Lung (tissue), 11 donors: ENCODE measurements at regions not wholly inside any gene's neighbourhood (a gene's known extent, or its start where the extent isn't known, plus 50 kb on each side); places are given as distances from the start of the nearest gene placed in this dataset.

Experiments
- ATAC-seq: fragments of 200-7000 bp; cut with Tn5 transposase; one replicate; pipeline ENCODE4 v1.9.1; 2020; ENCODE audit warnings: moderate number of reproducible peaks; ENCODE audit not compliant: insufficient read depth, low FRiP score
- DNase-seq, 3 donors: peaks; one replicate each; pipeline ENCODE4 v3.0.0-alpha.2; 2013 to 2017
- H3K27ac ChIP-seq, 2 donors: one replicate each; pipeline ENCODE4 v1.5.1; 2013; ENCODE audit warnings: mild to moderate bottlenecking in 2 of 2, moderate library complexity in 2 of 2, control low read depth in 1 of 2, inconsistent platforms in 1 of 2, low read depth in 1 of 2, low read length in 1 of 2
- H3K27me3 ChIP-seq, 3 donors: one replicate each; pipeline ENCODE4 v1.5.1; 2013; ENCODE audit warnings: low read length in 2 of 3; ENCODE audit not compliant: control insufficient read depth in 3 of 3, insufficient read depth in 3 of 3
- H3K36me3 ChIP-seq, 4 donors: one replicate each; pipeline ENCODE4 v1.5.1; 2013; ENCODE audit warnings: low read length in 4 of 4, mild to moderate bottlenecking in 1 of 4, moderate library complexity in 1 of 4; ENCODE audit not compliant: control insufficient read depth in 4 of 4, insufficient read depth in 4 of 4
- H3K4me1 ChIP-seq, 5 donors: one replicate each; pipeline ENCODE4 v1.5.1; 2013; ENCODE audit warnings: low read length in 5 of 5, mild to moderate bottlenecking in 2 of 5, moderate library complexity in 1 of 5; ENCODE audit not compliant: control insufficient read depth in 5 of 5, insufficient read depth in 5 of 5
- H3K4me3 ChIP-seq: one replicate; pipeline ENCODE4 v1.5.1; 2013; ENCODE audit warnings: mild to moderate bottlenecking, control low read depth, moderate library complexity
- H3K9ac ChIP-seq, 2 donors: one replicate each; pipeline ENCODE4 v1.5.1; 2013; ENCODE audit warnings: low read length in 2 of 2, control low read depth in 1 of 2; ENCODE audit not compliant: insufficient read depth in 1 of 2
- H3K9me3 ChIP-seq, 4 donors: one replicate each; pipeline ENCODE4 v1.5.1; 2013; ENCODE audit warnings: low read length in 3 of 4, mild to moderate bottlenecking in 1 of 4, moderate library complexity in 1 of 4; ENCODE audit not compliant: control insufficient read depth in 4 of 4, insufficient read depth in 3 of 4
- WGBS, 2 donors: extraction: QIAGEN DNeasy Blood & Tissue Kit; methylation state at CpG; one replicate each; pipeline ENCODE4 v1.1.7; 2013; 5-methylcytosine and 5-hydroxymethylcytosine counted together
- TF ChIP-seq, protein P1 (sequence below): IDR thresholded peaks from 2 replicates; pipeline ENCODE4 v1.5.1; 2012; ENCODE audit warnings: mild to moderate bottlenecking; ENCODE audit errors: control extremely low read depth, extremely low read depth
- donor health status: control.
- donor health status: control.
- donor health status: Bipolar disorder and iron deficiency.
- donor health status: healthy.
- donor health status: DM: yes; HTN: yes; CAD: no.

DNA sequence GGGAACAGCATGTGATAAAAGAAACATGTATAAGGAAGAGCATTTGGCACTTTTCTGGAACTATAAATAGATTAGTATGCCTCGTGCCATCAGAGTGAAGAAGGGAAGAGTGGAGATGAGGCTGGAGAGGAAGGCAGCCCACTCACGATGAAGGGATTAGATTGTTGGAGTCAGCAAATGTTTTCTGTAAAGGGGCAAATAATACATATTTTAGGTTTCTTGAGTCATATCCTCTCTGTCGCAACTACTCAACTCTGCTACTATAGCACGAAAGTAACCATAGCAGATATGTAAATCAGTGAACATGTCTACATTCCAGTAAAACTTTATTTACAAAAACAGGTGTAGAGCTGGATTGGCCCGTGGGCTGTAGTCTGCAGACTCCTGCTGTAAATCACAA is 147.8 kb downstream of the TENT5C start:
- H3K27ac ChIP-seq = no peak overlapping the region
- TF ChIP-seq, protein P1, sequence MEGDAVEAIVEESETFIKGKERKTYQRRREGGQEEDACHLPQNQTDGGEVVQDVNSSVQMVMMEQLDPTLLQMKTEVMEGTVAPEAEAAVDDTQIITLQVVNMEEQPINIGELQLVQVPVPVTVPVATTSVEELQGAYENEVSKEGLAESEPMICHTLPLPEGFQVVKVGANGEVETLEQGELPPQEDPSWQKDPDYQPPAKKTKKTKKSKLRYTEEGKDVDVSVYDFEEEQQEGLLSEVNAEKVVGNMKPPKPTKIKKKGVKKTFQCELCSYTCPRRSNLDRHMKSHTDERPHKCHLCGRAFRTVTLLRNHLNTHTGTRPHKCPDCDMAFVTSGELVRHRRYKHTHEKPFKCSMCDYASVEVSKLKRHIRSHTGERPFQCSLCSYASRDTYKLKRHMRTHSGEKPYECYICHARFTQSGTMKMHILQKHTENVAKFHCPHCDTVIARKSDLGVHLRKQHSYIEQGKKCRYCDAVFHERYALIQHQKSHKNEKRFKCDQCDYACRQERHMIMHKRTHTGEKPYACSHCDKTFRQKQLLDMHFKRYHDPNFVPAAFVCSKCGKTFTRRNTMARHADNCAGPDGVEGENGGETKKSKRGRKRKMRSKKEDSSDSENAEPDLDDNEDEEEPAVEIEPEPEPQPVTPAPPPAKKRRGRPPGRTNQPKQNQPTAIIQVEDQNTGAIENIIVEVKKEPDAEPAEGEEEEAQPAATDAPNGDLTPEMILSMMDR = no peak
- WGBS, 2 donors = 20 to 24% methylated on average over 5 of the region's 5 CpGs
- H3K9me3 ChIP-seq = peaks cover 0 to 1% (median 0%) of the 10 kb centered on the region in 4 donors
- H3K36me3 ChIP-seq = no peaks in the 10 kb centered on the region
- no peak overlapping the region for H3K4me3 ChIP-seq
- DNase-seq = no peak
- ATAC-seq = no peak
- H3K27me3 ChIP-seq = no peaks in the 10 kb centered on the region
- no peak overlapping the region for H3K9ac ChIP-seq
- H3K4me1 ChIP-seq = peaks cover 0 to 5% (median 0%) of the 10 kb centered on the region in 5 donors

DNA sequence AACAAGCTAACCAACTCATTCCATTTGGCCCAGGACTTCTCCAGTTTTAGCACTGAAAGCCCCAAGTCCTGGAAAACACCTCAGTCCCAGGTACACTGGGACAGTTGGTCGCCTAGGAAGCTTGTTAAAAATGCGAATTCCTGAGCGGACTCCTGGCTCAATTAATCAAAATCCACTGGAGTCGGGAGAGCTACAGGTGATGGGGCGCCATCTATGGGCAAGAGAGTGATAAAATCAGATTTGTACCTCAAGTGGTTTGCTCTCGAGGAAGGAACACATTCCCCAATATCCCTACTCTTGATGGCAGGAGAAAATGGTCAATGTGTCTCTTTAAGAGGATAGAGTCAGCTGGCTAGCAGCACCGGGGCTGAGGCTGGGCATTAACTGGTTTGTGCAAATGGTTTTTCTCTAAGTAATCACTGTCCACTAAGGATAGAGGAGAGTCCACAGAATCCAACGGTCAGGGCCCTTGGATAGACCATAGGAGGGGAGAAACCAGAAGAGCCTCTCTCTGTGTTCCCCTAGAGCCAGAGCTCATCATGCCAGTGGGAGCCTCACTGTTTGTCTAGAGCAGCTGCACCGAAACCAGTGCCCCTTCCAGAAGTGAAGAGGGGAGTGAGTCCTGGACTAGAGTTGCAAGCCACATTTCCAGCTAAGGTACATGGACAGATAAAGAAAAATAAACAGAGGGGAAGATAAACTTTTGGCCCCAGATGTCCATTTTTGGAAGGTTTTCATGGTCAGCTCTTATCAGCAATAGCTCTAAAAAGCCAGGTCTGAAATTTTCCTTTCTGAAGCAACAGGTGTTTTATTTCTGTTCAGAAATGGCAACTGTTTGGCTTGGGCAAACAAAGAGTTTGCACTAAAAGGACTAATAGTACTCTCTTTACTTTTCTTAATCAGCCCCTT is 148.5 kb downstream of the TENT5C start:
- peak; percentile 56 to 74 (median 64) for DNase-seq
- H3K36me3 ChIP-seq = no peaks in the 10 kb centered on the region
- peak; percentile 60 for ATAC-seq
- H3K27ac ChIP-seq = no peak overlapping the region
- TF ChIP-seq, protein P1 = peak; percentile 78
- H3K9me3 ChIP-seq = no peaks in the 10 kb centered on the region
- H3K4me3 ChIP-seq = no peak overlapping the region
- H3K4me1 ChIP-seq = peaks cover 0 to 7% (median 0%) of the 10 kb centered on the region in 5 donors
- H3K9ac ChIP-seq = no peak overlapping the region
- no peaks in the 10 kb centered on the region for H3K27me3 ChIP-seq
- WGBS, 2 donors = 15 to 17% methylated on average over 9 of the region's 9 CpGs

DNA sequence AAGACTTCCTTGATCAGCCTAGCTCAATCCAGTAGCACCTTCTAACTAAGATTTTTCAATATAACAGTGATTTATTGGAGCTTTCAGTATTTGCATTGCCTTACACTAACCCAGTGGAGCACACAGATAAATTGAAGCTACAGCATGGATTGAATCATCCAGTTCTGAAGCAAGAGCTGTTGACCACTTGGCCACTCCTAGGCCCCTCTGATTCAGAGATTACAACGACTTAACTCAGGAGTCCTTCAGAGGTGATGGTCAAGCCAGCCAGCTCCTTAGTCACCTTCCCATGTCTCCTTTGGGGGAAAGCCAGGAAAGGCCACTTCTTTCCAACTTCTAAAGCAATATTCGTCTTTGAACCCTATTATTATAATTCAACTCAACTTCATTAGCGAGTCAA is 151.8 kb downstream of the TENT5C start:
- H3K9me3 ChIP-seq = no peaks in the 10 kb centered on the region
- DNase-seq = no peak
- TF ChIP-seq, protein P1 = no peak
- H3K36me3 ChIP-seq = no peaks in the 10 kb centered on the region
- peaks cover 0 to 7% (median 0%) of the 10 kb centered on the region in 5 donors for H3K4me1 ChIP-seq
- H3K27me3 ChIP-seq = no peaks in the 10 kb centered on the region
- ATAC-seq = no peak
- H3K27ac ChIP-seq = no peak overlapping the region
- no peak overlapping the region for H3K9ac ChIP-seq
- no peak overlapping the region for H3K4me3 ChIP-seq
- WGBS, 2 donors = 77 to 88% methylated on average over 3 of the region's 3 CpGs
